ENCODE measurements at regions not wholly inside any gene's neighbourhood (a gene's known extent, or its start where the extent isn't known, plus 50 kb on each side); places are given as distances from the start of the nearest gene placed in this dataset.

- no peak for DNase-seq
- Histone ChIP-seq H3K9me3 (no peaks in the 10 kb centered on the region), H3K4me3 (no peak overlapping the region), H3K4me1 (no peaks in the 10 kb centered on the region), H3K27ac (no peak overlapping the region), H3K36me3 (no peaks in the 10 kb centered on the region), H3K27me3 (no peaks in the 10 kb centered on the region)
- TF ChIP-seq POLR2A (IDR thresholded peaks at IDR 0.05) (no peak), EP300 (IDR thresholded peaks at IDR 0.05) (no peak), POLR2AphosphoS5 (IDR thresholded peaks at IDR 0.05) (no peak)
- TF ChIP-seq, protein P1, sequence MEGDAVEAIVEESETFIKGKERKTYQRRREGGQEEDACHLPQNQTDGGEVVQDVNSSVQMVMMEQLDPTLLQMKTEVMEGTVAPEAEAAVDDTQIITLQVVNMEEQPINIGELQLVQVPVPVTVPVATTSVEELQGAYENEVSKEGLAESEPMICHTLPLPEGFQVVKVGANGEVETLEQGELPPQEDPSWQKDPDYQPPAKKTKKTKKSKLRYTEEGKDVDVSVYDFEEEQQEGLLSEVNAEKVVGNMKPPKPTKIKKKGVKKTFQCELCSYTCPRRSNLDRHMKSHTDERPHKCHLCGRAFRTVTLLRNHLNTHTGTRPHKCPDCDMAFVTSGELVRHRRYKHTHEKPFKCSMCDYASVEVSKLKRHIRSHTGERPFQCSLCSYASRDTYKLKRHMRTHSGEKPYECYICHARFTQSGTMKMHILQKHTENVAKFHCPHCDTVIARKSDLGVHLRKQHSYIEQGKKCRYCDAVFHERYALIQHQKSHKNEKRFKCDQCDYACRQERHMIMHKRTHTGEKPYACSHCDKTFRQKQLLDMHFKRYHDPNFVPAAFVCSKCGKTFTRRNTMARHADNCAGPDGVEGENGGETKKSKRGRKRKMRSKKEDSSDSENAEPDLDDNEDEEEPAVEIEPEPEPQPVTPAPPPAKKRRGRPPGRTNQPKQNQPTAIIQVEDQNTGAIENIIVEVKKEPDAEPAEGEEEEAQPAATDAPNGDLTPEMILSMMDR (IDR thresholded peaks at IDR 0.05): no peak
- intact Hi-C loops (cut with DNase I): no loop called here
- 51 to 80% methylated on average over 4 of the region's 4 CpGs for WGBS, 2 donors
These were observed 719.5 kb downstream of the TLR4 start for GRCh38 chr9:118423721-118424120.

DNA sequence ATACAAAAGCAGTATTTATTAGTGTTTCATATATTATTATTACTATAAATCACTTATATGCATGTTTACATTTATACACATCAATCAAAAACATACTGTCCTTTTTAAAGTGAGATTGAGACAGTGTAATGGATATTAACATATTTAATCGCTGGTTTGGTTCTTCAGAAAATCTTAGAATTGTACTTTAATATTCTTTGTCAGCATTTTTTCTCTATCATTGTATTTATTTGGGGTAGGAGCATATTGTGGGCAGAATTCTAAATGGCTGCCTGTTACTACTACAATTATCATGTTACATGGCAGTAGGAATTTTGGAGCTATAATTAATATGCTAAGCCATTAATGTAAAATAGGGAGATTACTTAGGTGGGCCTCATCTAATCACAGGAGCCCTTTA lies 722.6 kb downstream of the TLR4 start:
- no peak overlapping the region for H3K27ac ChIP-seq
- WGBS, 2 donors: 85 to 94% methylated on average over 1 of the region's 1 CpG
- TF ChIP-seq POLR2AphosphoS5 (IDR thresholded peaks at IDR 0.05) (no peak), POLR2A (IDR thresholded peaks at IDR 0.05) (no peak), EP300 (IDR thresholded peaks at IDR 0.05) (no peak)
- TF ChIP-seq, protein P1 (IDR thresholded peaks at IDR 0.05): no peak
- H3K36me3 ChIP-seq: no peaks in the 10 kb centered on the region
- H3K27me3 ChIP-seq: no peaks in the 10 kb centered on the region
- no peak for DNase-seq
- no peaks in the 10 kb centered on the region for H3K4me1 ChIP-seq
- intact Hi-C loops (cut with DNase I): no loop called here
- H3K4me3 ChIP-seq: no peak overlapping the region
- H3K9me3 ChIP-seq: no peaks in the 10 kb centered on the region

DNA sequence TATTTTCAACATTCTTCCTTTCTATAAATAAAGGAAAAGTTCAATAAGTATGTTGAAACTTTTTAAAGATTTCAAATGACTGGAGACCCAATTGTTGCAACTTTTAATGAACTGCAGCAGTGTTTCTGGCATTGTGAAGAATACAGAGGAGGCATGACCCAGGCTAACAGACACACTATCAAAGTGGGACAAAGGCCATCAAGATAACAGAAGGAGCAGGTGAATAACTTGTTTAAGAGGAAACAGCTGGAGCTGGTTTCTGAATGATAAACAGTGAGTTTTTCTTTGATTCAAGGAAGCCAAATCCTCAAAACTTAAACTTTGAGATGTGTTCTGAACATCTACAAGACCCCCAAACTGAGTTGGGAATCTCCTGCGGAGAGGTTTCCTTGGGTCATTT lies 734.6 kb downstream of the TLR4 start:
- no peak for TF ChIP-seq POLR2AphosphoS5 (IDR thresholded peaks at IDR 0.05)
- no peak for TF ChIP-seq EP300 (IDR thresholded peaks at IDR 0.05)
- TF ChIP-seq, protein P1 (IDR thresholded peaks at IDR 0.05): no peak
- no peak for TF ChIP-seq POLR2A (IDR thresholded peaks at IDR 0.05)
- no peaks in the 10 kb centered on the region for H3K27me3 ChIP-seq
- H3K4me3 ChIP-seq: no peak overlapping the region
- no peak overlapping the region for H3K27ac ChIP-seq
- DNase-seq: no peak
- H3K9me3 ChIP-seq: no peaks in the 10 kb centered on the region
- intact Hi-C loops (cut with DNase I): no loop called here
- H3K4me1 ChIP-seq: no peaks in the 10 kb centered on the region
- WGBS, 2 donors: 21 to 52% methylated on average over 1 of the region's 1 CpG
- H3K36me3 ChIP-seq: no peaks in the 10 kb centered on the region

GRCh38 chr9:118439441-118439840 lies 735.2 kb downstream of the TLR4 start:
- intact Hi-C loops (cut with DNase I): no loop called here
- no peaks in the 10 kb centered on the region for H3K4me1 ChIP-seq
- no peaks in the 10 kb centered on the region for H3K9me3 ChIP-seq
- H3K27me3 ChIP-seq: no peaks in the 10 kb centered on the region
- H3K27ac ChIP-seq: no peak overlapping the region
- WGBS, 2 donors: 17 to 59% methylated on average over 4 of the region's 4 CpGs
- no peak overlapping the region for H3K4me3 ChIP-seq
- H3K36me3 ChIP-seq: no peaks in the 10 kb centered on the region
- TF ChIP-seq POLR2A (IDR thresholded peaks at IDR 0.05) (no peak), POLR2AphosphoS5 (IDR thresholded peaks at IDR 0.05) (no peak)
- DNase-seq: no peak

- TF ChIP-seq, protein P1 (IDR thresholded peaks at IDR 0.05): no peak
- TF ChIP-seq EP300 (IDR thresholded peaks at IDR 0.05): no peak
- no peak for DNase-seq
- H3K27ac ChIP-seq: no peak overlapping the region
- WGBS, 2 donors: 80 to 93% methylated on average over 5 of the region's 5 CpGs
- no peaks in the 10 kb centered on the region for H3K36me3 ChIP-seq
- H3K4me3 ChIP-seq: no peak overlapping the region
- peaks cover 0 to under 1% (median 0%) of the 10 kb centered on the region in 4 donors for H3K9me3 ChIP-seq
- H3K4me1 ChIP-seq: no peaks in the 10 kb centered on the region
- H3K27me3 ChIP-seq: no peaks in the 10 kb centered on the region
- intact Hi-C loops (cut with DNase I): no loop called here
These were observed 740.2 kb downstream of the TLR4 start for GRCh38 chr9:118444403-118444802.
